IPS-18c (cell line): ENCODE measurements at regions not wholly inside any gene's neighbourhood (a gene's known extent, or its start where the extent isn't known, plus 50 kb on each side); places are given as distances from the start of the nearest gene placed in this dataset.

ENCODE experiments used
- H3K4me3 ChIP-seq: 2 replicates; pipeline ENCODE4 v1.7.0; 2013; ENCODE audit warnings: low read depth, mild to moderate bottlenecking, low read length, moderate library complexity; ENCODE audit not compliant: insufficient read depth
- H3K9me3 ChIP-seq: one replicate; pipeline ENCODE4 v1.6.1; 2013; ENCODE audit warnings: mild to moderate bottlenecking, low read length, moderate library complexity; ENCODE audit not compliant: control insufficient read depth, insufficient read depth

DNA sequence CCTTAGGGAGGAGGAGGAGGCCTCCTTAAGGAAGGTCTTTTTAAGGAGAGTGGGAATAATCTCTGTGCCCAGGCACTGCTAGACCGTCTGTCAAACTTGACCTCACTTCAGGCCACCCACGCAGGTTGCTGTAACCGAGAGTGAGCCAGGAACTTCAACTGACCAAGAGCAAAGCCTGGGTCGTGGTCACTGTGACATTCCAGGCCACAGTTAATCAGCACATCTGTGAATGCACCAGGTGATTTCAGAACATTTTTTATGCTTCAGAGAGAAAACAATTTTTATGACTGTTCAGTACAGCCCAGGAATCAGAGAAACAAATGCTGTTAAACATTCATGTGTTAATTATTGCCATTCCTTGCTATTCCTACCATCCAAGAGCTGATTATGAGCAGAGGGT, 226.6 kb upstream of the ASIC2 start:
- H3K4me3 ChIP-seq = no peak overlapping the region
- H3K9me3 ChIP-seq = no peaks in the 10 kb centered on the region

DNA sequence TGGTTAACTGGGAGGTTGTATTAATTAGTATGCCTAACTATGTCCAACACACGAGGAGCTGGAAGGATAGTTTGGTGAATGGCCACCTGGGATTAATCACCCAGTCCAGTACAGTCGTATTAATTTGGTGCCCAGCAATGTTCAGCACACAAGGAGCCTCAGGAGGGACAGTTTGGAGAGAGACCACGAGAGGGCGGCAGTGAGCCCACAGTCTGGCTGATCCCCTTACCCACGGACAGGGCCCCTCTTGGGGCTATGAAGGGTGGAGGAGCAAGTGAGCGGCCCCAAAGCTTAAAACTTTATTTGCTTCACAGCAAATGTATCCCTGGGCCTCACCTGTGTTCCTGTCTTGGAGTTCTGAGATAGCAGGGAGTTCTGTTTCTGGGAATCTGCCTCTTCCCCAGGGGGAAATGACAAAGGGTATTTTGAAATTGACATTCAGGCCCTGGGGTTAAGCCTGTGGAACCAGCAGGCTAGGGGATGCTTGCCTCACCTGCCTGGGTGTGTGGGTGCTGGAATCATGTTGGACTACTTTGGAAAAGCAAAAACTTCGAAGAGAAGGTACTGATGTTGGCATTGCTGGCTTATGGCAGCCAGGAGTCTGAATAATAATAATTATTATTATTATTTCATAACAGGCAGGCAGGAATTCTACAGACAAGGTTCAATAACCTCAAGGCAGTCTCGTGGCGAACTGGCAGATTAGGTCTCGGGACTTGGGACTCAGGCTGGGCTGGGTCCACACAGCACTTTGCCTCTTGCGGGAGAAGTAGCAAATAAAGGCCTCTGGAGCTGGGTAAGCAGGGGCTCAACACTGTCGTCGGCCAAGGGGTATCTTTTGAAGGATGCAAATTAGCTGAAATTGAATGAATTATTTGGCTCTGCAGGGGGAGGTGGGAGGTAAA, 227.6 kb upstream of the ASIC2 start:
- Histone ChIP-seq H3K4me3 (no peak overlapping the region), H3K9me3 (no peaks in the 10 kb centered on the region)

DNA sequence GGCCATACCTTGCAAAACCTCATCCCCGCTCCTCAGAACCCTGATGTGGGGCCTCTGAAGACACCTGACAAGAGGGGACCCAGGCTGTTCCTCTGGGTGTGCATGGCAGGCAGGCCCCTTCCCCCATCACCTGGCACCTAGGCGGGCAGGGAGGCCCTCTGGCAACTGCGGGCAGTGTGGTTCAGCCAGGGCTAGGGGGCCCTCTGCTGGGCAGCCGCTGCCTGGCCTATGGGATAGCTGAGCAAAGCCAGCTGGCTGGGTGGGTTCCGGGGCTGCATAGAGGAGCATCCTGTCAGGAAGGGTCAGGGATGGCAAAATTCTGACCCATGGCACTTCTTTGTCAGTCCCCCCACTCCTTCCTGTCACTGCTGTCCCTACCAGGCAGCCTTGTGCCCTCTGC, 228.7 kb upstream of the ASIC2 start:
- Histone ChIP-seq H3K9me3 (no peaks in the 10 kb centered on the region), H3K4me3 (no peak overlapping the region)

DNA sequence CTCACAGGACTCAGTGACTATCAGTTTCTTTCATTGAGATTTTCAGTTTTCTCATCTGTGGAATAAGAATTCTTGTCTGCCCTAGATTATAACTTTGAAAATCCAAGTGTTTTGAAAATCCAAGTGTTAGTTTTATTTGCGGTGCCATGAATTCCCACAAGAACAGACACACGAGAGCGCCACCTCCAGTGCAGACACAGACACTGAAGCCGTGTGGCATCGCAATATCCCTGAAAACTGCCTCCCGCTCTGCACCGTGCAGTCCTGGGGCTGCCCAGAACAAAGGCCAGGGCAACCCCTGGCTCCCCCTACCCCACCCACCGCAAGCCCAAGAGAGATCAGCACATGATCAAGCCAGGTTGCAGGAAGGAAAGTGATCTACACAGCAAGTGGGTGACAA, 229.5 kb upstream of the ASIC2 start:
- H3K9me3 ChIP-seq = no peaks in the 10 kb centered on the region
- H3K4me3 ChIP-seq = no peak overlapping the region

DNA sequence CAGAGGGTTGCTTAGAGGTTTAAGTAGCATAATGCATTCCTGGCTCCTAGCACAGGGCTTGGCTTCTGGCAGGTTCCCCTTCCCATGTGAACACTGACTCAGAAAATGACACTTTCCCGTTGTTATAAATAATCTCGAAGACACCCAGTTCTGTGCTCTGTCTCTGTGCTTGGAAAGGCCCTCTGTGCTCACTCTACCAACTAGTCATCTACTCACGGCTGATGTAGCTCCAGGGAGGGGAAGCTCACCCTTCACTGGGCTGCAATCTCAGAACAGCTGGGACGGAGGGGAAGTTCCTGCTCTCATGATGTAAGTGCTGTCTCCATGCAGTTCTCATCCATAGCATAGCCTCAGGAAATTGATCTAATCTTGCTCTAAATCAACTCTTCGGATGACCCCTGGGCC, 230.5 kb upstream of the ASIC2 start:
- Histone ChIP-seq H3K9me3 (no peaks in the 10 kb centered on the region), H3K4me3 (no peak overlapping the region)

DNA sequence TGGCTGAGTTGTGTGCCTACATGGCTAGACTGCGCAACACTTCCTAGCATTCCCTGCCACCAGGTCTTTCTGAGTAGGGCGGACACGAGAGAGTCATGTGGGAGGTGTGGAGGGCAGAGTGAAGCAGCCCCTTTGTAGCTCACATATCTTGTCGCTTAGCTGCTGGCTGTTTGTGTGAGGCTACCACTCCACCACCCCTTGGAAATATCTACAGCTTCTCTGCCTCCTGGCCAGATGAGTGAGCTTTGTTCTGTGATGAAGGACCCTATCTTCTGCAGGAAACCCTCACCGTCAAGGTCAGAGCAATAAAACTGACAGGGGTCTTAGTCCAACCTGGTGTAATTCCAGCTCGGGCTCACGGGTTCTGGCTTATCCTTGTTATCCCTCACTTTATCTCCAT, 232.1 kb upstream of the ASIC2 start:
- Histone ChIP-seq H3K9me3 (no peaks in the 10 kb centered on the region), H3K4me3 (no peak overlapping the region)

DNA sequence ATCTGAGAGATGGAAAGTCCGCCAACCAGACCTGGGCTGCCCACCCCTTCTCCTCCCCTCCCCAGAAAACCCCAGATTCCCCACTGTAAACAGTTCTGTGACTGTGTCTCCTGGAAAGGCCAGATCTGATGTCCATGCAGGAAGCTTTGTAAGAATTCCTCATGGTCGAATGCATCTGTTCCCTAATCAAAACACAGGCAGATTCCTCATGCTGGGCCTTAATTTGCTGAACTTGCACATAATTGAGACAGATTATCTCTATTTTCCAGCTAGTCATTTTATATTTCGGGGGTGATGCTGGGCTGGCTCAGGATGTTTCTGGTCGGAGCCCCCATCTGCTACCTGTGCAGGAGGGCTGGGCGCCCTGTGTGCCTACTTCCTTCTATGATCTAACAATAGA, 233.6 kb upstream of the ASIC2 start:
- no peaks in the 10 kb centered on the region for H3K9me3 ChIP-seq
- H3K4me3 ChIP-seq = no peak overlapping the region

DNA sequence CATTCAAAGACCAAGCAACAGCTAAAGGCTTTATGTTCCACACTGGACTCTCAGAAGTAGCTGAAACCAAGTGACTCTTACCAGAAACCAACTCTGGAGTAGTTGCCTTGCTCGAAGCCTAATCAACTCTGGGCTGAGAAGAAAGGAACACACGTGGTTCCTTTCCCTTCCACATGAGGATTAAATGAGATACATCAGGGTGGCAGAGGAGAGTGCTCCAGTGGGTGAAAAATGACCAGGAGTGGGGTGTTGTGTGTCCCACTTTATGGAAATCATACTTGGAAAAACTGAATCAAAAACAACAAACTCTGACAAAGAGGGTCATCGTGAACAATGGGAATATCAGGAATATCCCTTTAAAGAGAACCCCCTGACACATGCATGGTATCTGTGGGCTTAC, 234.2 kb upstream of the ASIC2 start:
- no peak overlapping the region for H3K4me3 ChIP-seq
- H3K9me3 ChIP-seq = no peaks in the 10 kb centered on the region

DNA sequence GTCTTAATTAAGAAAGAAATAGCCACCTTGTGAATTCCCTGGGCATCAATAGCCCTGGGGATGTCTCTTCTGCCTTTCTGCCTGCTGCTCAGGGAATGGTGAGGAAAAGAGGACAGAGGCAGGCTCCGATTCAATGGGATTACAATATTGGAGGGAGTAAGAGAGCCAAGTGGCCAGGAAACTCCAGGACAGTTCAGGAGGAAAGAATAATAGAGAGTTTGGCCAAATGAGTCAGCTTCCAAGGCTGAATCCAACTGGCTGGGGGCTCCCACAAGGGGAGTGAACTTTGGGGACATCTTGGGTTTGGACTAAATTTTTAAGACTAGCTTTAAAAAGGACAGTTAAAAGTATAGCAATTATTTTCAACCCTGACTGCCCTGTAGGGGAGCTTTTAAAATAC, 235.8 kb upstream of the ASIC2 start:
- Histone ChIP-seq H3K9me3 (no peaks in the 10 kb centered on the region), H3K4me3 (no peak overlapping the region)

DNA sequence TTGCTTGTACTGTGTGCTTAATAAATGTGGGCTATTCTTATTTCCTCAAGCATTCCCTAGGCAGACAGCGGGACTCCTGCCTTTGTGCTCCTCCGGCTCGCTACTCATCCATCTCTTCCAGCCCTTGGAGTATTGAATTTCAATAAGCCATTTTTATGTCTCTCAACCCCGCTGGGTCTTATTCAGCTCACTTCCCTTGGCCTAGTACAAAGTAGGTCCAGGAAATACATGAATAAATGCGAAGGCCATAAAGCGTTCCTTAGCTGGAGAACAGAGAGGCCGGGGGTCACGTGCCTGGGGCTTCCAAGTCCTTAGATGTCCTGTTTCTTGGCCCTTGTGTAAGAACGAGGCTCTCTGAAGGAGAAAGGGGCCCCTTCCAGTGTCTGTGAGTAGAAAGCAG, 236.7 kb upstream of the ASIC2 start:
- Histone ChIP-seq H3K9me3 (no peaks in the 10 kb centered on the region), H3K4me3 (no peak overlapping the region)

DNA sequence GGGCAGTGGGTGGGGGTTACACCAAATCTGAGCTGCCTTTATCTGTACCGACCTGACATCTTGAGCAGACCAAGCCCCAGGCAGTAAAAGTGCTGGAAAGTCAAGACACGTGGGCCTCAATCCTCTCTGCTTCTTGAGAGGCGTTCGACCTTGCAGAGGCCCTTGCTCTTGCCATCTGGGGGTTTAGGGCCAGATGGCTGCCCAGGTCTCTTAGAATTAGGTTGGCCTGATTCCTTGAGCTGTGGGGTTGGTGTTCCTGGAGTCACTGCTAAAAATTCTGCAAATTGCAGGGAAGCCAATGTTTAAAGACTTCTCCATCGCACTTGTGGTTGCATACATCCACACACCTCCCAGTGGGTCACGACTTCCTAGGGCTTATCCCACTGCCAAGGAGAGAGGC, 238.2 kb upstream of the ASIC2 start:
- Histone ChIP-seq H3K4me3 (no peak overlapping the region), H3K9me3 (no peaks in the 10 kb centered on the region)

DNA sequence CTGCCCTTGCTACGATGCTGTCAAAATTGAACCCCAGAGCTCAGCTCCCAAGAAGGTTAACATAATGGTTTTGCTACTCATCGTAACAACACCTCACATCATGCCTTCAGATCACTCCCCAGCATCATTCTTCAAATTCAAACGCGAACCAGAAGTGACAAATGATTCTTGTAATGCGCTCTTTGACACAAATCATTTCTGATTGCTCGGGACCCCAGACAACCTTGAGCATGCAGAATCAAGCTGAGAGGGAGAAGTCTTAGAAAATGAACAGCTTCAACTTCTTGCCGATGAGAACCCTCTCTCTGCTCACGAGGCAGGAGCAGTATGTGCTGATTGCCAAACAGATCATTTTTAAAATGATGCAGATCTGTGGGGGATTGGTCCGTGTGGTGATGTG, 241.0 kb upstream of the ASIC2 start:
- Histone ChIP-seq H3K4me3 (no peak overlapping the region), H3K9me3 (no peaks in the 10 kb centered on the region)

DNA sequence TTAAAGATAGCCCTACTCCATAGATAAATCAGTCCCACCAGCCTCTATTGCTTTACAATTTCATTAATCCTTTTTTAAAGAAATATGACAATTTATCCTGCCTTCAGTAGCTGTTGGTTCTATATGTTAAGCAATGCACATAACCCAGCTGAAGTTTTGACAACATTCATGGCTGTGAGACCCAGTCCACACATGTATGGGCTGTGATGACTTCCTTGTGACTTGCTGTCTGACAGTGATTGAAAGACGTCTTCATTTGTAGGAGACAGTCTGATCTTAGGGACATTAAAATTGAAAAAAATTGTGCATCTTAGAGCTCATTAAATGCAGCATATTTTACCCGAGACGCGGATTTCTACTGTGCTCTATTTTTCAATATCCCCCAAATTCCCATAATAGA, 252.0 kb upstream of the ASIC2 start:
- Histone ChIP-seq H3K4me3 (no peak overlapping the region), H3K9me3 (no peaks in the 10 kb centered on the region)

DNA sequence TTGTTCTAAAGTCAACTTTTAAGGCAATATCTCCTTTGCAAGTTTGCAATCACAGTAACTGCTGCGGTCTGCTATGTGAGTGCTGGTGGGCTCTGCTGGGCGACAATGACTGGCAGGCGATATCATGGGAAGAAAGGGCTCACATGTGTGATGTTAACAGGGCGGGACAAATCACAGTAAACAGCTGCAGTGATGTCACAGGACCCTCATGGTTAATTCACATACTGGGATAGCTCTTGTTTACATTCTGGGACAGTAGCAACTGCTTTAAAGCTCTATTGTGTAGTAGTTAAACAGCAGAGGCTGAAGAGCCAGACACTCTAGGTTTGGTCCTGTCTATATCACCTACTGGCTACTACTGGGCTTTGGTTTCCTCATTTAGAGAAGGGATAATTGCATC, 257.2 kb upstream of the ASIC2 start:
- Histone ChIP-seq H3K9me3 (no peaks in the 10 kb centered on the region), H3K4me3 (no peak overlapping the region)

DNA sequence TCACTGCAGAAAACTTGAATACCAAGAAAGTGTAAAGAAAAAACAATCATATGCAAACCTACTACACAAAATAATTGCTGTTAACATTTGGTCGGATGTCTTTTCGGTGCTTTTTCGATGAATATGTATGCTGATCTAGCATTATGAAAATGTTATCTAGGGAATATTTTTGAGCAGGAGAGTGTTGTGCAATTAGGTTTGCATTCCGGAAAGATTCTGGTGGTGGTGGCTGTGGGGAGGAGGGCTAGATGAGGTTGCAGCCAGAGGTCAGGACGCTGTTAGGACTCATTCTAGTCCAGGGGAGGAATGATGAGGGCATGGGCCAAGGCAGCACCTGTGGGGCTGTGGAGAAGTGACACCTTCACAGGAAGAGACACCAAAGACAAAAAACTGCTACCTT, 258.0 kb upstream of the ASIC2 start:
- Histone ChIP-seq H3K4me3 (no peak overlapping the region), H3K9me3 (no peaks in the 10 kb centered on the region)

DNA sequence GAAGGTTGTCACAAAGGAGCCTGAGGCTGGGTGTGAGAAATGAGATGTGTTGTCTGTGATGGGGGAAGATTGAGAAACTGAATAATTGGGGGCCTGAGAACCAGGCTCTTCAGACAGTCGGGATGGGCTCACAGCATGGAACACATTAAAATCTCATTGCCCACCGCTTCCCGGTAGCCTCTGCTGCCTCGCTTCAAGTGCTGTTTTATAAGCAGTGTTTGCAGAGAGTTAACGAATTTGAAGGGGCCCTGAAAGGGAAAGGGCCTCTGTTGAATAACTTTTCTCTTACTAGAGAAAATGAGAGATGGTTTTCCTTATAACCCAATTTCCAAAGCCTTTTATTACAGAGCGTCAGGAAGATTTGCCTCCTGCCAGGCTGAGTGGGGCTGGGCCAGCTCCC, 258.8 kb upstream of the ASIC2 start:
- H3K9me3 ChIP-seq = no peaks in the 10 kb centered on the region
- no peak overlapping the region for H3K4me3 ChIP-seq

DNA sequence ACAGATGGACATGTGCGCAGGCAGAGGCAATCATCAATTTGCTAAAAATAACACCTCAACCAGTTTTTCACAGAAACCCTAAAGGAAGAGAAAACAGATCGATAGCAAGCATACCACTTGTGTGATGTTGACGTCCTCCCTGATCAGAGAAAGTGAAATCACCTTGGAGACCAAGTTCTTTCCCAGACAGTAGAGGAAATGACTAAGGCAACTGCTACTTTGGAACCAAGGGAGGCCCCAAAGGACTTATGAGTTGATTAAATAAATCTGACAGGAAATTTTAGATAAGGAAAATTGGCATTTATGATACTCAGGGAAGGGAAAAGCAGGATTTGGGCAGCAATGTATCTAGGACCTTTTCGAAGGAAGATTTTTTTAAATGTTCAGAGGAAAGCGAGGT, 267.1 kb upstream of the ASIC2 start:
- H3K4me3 ChIP-seq = no peak overlapping the region
- no peaks in the 10 kb centered on the region for H3K9me3 ChIP-seq

DNA sequence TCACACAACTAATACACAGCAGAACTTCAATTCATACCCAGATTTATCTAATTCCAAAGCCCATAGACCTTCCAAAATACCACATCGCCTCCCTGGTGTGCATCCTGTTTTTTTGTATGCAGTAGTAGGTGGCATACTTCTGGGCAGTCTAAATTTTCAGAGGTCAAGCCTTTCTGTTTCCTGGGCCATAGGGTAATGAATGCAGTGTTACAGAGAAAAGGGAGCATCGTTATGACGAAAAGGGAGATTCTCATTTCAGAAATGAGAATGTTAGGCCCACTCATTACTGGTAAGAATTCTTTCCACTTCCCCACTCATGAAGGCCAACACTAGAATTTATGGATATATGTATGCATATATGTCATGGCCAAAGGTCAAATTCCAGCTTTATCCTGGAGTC, 267.8 kb upstream of the ASIC2 start:
- no peak overlapping the region for H3K4me3 ChIP-seq
- no peaks in the 10 kb centered on the region for H3K9me3 ChIP-seq
